DMS 273 treated with DMSO at 0.1 percent for 48 hours (cell line): ENCODE measurements at regions not wholly inside any gene's neighbourhood (a gene's known extent, or its start where the extent isn't known, plus 50 kb on each side); places are given as distances from the start of the nearest gene placed in this dataset.

Source experiments
- DNase-seq: peaks from one replicate; lab custom pipeline; 2025; lab: John Stamatoyannopoulos, UW

DNA sequence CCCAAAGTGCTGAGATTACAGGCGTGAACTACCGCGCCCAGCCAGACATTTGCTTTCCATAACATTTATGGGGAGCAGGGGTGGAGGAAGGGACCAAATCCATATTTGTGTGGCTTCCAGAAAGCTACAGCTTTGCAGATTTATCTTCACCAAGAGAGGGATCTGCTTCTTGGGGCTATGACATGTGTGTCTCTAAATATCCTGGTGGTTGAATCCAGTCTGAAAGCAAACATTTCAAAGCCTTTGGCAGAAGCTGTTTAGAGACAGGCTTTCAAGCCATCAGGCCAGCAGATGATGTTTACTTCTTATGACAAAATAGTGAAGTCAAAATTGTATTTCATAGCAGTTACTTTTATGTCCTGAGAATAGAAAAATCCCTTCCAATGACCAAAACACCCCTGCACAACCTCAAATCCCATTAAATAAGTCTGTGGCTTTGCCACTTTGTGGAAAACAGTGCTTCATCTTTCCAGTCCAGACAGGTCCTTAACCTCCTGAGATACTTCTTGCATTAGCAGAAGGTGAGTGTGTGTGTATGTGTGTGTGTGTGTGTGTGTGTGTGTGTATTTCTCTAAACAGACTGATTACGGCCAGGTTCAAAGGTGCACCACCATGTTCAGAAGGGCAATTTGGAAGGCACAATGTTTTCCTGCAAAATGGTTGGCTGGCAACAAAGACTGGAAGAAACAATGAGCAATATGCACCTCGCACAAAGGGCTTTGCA lies 191.4 kb upstream of the LRIG1 start:
- no peak for DNase-seq

DNA sequence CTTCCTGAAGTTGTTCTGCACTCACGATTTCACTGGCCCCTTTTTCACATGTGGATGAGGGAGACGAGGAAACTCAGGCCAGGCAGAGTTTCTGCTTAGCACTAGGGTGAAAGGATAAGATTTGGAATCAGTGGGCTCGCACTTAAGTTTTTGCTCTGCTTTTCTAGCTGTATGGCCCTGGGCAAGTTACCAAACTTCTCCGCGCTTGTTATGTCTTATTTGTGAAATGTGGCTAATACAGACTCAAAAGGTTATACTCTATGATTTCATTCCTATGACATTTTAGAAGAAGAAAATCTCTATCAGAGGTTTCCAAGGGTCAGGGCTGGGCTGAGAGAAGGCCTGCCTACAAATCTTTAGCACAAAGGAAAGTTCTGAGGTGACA lies 191.9 kb upstream of the LRIG1 start:
- DNase-seq = no peak

DNA sequence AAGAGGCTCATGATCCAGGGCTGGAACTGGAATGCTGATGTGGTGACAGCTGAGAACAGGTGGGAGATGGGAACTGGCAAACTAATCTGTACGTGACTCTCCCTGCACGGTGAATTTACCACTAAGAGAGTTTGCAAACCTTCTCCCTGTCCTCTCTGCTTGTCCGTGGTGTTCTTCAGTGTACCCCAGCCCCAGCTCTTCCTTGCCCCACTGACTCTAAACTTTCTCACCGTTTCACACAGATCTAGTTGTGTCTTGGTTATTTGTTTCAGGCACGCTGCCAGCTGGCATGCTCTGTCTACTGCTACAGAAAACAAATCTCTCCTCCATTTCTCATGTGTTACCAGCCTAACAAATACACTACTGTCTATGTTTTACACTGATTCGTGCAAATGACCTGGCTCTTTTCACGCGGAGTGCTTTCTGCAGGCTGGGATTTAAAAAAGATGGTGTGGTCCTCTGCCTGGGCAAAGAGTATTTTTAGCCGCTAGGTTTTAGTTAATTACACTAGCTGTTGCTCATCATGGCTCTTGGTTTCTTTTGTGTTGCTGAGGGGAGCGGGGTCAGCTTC lies 192.7 kb upstream of the LRIG1 start:
- no peak for DNase-seq

DNA sequence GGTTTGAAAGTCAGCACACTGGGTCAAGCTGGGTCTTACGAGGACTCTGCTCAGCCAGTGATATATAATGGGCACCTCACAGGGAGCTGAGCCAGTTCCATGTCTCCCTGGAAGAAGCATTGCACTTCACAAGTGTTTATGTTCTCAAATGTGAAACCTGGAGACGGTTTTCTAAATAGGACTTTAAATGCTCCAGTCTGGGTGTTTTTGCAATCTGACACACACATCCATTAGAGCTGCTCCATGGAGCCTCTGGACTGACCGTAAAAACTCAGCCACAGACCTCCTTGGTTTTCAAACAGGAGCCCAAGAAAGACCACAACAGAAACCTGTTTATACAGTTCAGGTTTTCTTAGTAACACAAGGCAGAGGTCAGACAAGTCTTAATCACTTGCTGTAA lies 201.3 kb upstream of the LRIG1 start:
- DNase-seq = no peak

DNA sequence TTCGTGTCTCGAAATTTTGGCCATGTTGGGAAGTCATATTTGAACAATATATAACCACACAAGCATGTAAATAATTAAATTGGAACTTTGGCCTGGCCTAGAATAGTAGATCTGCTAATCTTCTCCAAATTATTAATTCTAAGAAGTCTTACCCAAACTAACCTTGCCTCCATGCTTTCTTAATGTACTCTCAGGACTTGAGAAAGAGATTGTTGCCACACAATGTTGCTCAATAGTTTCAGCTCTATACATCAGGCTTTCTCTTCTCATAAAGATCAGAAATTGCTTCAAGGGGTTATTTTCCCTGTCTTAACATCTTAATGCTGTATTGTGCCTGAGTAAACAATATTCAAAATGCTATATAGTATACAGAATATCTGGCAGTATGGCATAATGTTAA lies 202.7 kb upstream of the LRIG1 start:
- no peak for DNase-seq

DNA sequence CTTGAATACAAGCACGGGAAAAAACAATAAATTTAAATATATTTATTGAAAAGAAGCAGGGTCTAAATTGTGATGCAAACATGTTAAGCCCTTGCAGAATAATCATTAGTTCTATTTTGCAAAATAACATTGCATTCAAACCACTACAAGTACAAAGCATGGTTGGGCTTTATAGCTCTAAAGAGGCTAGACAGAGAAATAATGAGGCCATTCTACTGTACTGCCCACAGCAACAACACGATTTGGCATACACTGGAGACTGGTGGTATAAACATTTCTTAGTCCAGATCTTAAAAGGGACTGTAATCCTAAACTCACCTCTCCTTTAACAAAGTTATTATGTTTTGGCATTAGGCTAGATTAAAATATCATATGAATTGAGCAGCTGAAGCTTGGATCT lies 204.3 kb upstream of the LRIG1 start:
- DNase-seq = no peak

DNA sequence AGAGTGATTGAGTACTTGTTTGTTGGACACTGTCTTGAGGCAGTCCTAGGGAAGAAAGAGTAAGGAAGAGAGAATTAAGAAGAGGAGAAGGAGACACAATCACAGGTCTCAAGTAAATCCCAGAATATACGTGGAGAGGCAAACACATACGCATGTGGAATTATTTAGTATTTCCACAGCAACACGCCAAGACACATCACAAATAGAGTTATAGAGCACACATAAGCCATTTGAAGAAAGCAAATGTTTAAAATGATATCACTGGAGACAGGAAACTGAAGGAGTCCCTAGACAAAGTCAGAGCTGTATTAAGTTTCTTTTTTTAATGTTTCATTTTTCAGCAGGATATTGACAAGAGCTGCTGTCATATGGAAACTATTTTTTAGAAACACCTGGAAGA lies 206.1 kb upstream of the LRIG1 start:
- DNase-seq = no peak

DNA sequence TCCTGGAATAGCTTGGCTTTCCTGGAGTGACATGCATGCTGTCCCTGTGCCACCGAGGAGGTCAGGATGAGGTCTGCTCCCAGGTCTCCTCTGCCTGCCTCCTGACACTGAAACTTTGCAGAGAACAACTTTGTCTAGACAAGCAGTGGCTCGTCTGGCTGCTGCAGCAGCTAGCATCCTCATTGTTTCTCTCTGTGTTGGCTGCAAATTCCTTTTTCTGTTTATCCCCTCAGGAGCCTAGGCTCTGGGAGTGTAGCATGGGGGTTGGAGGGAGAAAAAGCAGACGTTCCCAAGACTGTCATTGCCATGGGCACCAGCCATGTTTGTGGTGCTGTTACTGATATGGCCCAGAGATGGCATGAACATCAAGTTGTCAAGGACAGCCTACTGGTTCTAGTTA lies 208.7 kb upstream of the LRIG1 start:
- no peak for DNase-seq

DNA sequence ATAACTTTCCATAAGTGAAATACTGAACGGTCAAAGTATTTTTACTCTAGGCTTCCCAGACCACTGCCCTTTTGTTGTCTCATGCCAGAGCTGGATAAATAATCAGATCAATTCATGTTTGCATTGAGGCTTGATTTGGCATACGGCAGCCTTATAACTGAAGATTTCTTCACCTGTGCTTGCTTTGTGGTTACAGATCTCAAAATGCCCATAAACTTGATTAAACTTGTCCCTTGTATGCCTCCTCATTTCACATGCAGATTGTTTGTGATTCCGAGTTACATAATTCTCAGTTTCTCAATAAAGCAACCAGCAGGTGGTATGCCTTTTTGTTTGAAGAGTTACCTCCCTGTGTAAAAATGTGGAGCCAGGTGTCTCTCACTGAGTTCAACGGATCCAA lies 211.4 kb upstream of the LRIG1 start:
- DNase-seq = no peak

DNA sequence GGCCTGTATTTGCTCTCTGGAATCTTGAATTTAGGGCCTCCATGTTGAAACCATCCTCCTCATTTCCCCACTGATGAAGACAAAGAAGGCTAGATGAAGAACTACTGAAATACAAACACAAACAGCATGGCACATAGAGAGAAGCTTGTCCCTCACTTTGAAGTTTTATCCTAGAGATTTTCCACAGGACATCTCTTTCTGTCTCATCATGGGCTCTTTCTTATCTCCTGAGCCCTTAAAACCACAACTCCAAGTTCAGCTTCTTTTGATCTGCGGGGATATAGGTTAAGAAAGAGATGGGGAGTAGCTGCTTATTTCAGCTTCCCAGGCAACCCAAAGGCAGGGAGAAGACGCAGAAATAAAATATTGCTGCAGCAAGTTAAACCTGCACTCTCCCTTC lies 213.1 kb upstream of the LRIG1 start:
- DNase-seq = no peak

DNA sequence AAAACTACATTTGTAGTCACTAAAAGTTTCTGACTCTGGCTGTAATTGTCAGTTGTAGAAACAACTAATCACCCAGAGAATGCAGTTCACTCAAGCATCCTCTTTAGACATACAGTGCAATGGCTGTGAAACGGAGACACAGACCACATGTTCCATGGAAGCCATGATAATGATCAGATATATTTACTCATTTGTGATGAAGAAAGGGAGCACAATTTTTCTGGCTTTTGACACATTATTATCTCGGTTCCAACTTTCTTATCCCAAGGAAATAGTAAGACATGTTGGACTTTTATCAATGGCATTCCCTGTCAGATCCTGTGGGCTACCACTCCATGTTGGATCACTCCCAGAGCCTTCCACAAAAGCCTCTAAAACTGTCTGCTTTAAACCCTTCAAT lies 215.0 kb upstream of the LRIG1 start:
- no peak for DNase-seq

DNA sequence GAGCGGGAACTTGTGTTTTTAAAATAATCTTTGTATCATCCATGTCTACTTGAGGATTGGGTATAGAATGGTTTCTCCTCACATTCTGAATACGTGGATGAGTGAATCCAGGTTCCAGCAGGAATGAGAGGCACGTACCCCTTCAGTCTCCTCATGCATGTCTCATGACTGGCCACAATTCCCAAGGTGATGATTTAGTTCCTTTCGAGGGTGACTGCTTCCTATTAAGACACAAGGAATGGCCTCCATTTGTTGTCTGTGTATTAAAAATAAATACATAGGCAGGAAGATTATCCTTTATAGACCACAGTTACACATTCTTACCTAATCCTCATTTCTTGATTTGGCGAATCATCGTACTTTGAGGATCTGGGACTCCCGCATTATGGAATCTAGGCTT lies 217.0 kb upstream of the LRIG1 start:
- DNase-seq = no peak

DNA sequence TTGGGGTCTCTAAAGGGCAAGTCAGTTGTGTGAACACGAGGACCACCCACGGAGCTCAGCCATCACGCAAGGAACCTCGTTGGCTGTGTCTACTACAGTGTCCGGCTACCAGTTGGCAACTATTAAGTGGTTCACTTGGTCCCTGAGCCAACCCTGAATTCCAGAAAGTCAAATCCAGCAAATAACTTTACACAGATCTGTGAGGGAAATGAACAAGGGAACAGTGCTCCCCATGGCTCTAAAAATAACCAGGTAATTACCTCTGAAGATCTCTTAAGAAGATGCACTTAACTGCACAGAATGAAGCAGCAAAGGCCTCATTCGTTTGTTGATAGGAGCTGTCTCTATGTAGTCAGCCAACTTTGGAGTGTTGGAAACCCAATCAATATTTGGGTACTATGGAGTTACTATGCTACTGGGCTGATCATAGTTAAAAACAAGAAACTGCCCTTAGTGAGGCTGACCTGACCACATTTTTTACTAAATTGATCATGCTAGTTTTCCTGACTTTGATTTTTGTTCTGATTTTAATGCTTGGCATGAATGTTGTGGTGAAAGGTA lies 219.1 kb upstream of the LRIG1 start:
- no peak for DNase-seq

DNA sequence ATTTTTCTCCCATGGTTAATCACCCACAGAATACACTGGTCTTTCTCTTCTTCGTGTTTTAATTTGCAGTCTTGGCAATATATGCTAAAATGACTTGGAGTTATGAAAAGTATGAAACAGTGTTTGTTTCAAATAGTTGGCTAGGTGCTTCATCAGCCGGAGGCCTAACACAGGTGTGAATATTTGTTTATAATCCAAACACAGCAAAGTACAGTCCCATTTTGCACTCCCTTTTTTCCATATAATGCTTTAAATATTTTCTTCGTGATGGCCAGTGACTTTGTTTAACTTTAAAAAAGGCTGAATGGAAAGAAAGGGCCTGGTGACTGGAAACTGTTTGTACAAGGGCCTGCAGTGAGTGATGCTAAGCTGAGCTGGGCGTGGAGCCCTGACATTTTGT lies 219.7 kb upstream of the LRIG1 start:
- DNase-seq = no peak

DNA sequence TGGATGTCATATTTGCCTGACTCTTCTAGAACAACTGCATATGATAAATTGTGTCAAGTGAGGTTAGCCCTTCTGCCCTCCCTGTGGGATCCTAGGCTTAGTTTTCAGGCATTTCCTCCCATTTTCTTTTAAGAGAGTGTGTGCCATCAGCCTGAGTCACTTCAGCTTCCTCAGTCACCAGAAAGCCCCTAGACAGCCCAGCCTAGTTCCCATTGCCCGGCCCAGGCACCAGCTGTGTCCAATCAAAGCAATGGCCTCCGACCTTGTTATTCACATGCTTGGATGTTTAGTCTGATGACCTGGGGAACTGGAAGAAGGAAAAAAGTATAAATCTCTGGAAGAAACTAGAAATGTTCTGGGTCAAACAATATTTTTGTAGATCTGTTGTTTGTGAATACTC lies 221.9 kb upstream of the LRIG1 start:
- no peak for DNase-seq

DNA sequence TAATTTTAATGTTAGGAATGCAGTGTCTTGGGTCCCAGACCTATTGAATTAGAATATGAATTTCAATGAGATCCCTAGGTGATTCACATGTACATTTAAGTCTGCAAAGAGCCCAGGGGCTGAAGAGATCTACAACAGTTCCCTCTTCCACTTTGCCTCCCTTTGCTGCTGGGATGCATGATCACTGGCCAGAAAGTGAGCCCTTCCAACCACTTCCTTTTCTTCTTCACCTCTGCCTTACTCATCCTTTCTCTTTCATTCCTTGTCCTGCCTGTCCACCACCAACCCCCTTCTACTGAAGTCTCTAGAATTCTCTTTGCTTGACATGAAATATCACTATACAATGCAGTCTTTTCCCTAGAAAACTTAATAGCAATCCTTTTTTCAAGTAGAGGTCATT lies 222.4 kb upstream of the LRIG1 start:
- no peak for DNase-seq

DNA sequence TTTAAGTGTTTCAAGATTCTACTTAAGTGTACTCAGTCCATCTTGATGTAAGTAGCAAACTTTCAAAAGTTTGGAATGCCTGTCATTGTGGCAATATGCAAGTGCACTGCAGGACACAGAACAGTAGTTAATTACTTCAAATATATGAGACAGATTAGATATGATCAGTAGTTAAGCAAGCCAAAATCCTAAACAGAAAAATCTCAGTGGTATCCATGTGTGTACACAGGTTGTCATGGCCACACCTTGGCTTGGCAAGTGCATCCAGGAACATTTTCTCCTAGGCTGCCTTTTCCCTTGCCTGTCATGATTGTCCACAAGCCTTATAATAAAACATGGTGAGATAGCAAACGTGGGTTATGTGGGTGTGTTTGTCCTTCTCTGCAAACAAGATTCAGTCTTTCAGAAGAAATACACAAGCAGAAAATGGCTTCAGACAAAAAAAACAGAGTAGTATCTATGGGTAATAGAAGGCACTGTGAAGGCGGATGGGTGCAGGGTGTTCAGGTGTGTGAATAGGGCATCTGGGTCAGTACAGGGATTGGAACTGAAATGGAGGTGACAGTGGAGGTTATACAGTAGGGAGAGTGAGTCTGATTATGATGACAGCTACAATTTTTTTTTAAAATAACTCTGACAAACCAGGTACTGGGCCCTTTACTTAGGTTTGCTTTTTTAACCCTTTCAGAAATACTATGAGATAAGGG lies 229.0 kb upstream of the LRIG1 start:
- no peak for DNase-seq

DNA sequence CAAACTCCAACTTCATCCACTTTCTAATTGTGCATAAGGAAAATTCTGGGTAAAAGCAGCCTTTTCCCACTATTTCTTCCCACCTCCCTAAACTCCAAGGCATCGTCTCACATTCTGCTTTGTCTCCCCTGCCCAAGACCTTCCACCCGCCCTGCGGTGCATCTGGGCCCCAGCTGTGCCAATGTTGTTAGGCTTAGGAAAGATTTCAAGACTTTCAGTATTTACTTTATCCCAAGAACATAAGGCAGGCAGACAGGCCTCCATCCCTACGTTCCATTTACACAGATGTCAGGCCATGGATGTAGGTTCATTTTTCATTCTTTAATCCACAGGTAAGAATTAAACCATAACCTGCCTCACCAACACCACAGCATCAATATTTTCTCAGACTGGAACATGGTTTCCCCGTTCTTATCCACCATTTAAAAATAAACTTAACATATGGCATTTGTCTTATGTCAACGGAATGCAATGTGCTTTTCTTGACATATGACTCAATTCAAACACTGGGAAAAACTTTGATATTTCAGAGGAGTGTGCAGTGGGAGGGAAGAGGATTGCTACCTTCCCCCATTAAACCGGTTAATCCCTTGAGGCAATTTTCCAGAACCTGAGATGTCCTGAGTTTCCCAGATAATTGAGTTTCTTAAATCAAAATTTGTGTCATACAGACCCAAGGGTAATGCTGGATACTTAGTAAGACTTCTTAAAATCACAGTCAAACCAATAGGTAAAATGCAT lies 238.0 kb upstream of the LRIG1 start:
- DNase-seq = no peak

DNA sequence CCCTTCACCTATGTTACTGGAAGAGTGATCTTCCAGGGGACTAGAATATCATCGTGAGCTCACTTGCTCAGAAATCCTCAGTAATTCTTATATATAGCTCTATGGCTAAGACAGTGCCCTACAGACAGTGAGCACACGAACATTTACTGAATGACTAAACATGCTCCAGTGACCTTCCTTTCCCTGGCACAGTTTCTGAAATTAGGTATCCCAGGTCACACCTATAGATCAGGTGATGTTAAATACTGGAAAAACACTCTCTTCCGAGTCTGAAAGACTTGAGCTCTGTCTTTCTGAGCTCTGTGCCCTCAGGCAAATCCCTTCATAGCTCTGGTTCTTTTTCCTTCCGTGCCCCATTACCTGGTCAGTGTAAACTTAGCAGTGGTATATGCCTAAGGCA lies 239.4 kb upstream of the LRIG1 start:
- DNase-seq = no peak

DNA sequence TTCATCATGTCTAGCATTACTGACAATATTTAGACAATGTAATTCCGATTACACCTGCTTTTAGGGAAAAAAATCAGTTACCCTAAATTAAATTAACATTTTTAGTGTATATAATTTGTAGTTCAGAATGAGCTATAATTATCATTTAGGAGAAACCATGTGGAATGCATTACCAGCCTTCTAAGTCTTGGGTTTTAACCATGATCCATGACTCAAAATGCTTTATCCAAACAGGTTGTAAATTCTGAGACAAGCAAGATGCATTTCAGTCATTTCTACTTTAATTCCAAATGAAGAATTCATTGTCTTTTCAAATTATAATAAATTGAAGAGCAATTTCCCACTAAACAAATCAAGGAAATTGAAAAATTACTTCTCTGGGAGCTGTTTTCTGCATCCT lies 243.7 kb upstream of the LRIG1 start:
- DNase-seq = no peak

DNA sequence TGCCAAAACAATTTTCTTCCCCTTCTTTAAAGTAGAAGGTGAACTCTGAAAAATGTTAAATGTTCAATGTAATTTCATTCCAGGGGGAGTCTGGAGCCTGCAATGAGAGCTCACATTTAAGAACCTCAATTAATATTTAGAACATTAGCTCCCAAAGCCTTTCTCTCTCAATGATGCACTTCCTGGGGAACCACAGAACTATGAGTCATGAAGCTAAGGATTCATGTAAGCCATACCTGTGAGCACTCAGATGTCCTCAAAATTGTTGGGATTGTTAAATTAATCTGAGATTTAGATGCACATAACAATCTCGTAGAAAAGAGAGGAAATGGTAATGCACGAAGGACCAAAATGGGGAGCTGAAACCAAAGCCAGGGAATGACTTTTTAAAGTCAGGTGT lies 244.2 kb upstream of the LRIG1 start:
- DNase-seq = no peak

DNA sequence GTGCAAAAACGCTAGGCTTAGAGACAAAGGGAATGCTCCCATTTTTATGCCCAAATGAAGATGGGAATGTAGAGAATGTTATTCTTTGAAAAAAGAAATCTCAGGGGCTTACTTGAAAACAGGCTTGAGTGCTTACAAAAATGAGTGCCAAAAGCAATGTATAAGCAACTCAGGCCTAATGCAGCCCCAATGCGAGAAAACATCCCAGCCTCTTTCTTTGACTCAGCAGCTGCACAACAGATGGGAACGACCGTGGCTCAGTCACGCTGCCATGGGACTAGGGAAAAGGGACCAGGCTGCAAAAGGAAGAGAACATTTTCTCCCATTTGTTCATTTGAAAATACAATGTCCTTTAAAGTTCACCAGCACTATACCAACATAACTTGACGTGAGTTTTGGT lies 246.4 kb upstream of the LRIG1 start:
- no peak for DNase-seq

DNA sequence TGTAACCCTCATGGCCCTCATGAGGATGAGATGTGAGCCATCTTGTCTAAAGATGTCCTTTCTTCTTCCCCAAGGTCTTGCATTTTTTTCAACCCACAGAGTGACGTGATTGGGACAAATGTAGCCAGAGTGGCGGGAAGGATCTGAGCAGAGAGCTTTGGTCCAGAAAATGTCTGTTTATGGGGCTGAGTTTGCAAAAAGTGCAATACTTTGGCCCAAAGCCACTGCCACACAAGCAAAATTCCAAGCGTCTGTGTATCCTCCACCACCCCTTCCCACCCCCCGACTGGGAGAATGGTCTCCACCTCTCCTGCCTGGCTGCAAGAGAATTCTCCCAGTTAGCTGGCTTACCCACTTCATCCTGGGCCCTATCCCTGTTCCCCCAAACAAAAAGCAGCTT lies 246.9 kb upstream of the LRIG1 start:
- no peak for DNase-seq
